GM10248 (cell line): ENCODE measurements at regions not wholly inside any gene's neighbourhood (a gene's known extent, or its start where the extent isn't known, plus 50 kb on each side); places are given as distances from the start of the nearest gene placed in this dataset.

Experiments used
- CTCF ChIA-PET: fragments of 300-600 bp; sonication (Branson Sonifier 250); formaldehyde crosslinking; extraction: SDS; loops from one replicate; lab custom pipeline; 2021; ENCODE audit warnings: antibody characterized with exemption; lab: Yijun Ruan, JAX
- POLR2A ChIA-PET: fragments of 350-650 bp; sonication (Branson Sonifier 250); formaldehyde crosslinking; extraction: SDS; loops from one replicate; lab custom pipeline; 2020; ENCODE audit warnings: antibody characterized with exemption; lab: Yijun Ruan, JAX
- DNase-seq: peaks from one replicate; pipeline ENCODE4 v3.0.0; 2012; ENCODE audit errors: extremely low spot score
- CTCF ChIP-seq: IDR thresholded peaks from 2 replicates; pipeline ENCODE4 v1.5.1; 2012; ENCODE audit warnings: mild to moderate bottlenecking, low read depth; ENCODE audit errors: extremely low read depth, missing control alignments, control extremely low read depth

- TF ChIP-seq CTCF = no peak
- ChIA-PET CTCF (no interaction called here), POLR2A (no interaction called here)
- no peak for DNase-seq
These were observed 282.1 kb downstream of the EN1 start for GRCh38 chr2:118565301-118565700.

- no peak for TF ChIP-seq CTCF
- ChIA-PET CTCF (interaction anchor here (1.6 kb wide), 1 partner anchor 10 kb away, joined by 3 read pairs; no protein-coding TSS in a partner anchor), POLR2A (no interaction called here)
- no peak for DNase-seq
These were observed 285.3 kb downstream of the EN1 start for GRCh38 chr2:118562144-118562543.

GRCh38 chr2:118558846-118559245 lies 288.6 kb downstream of the EN1 start:
- TF ChIP-seq CTCF = no peak
- DNase-seq = no peak
- ChIA-PET CTCF (no interaction called here), POLR2A (no interaction called here)

- ChIA-PET CTCF (interaction anchor here (0.8 to 0.9 kb wide), 2 partner anchors 8 to 31 kb away, joined by 3 read pairs; no protein-coding TSS in a partner anchor), POLR2A (no interaction called here)
- DNase-seq = no peak
- no peak for TF ChIP-seq CTCF
These were observed 289.7 kb downstream of the EN1 start for GRCh38 chr2:118557791-118558190.

GRCh38 chr2:118557016-118557415 lies 290.4 kb downstream of the EN1 start:
- POLR2A ChIA-PET = no interaction called here
- CTCF ChIA-PET = interaction anchor here (0.8 kb wide), 1 partner anchor 30 kb away, joined by 3 read pairs; no protein-coding TSS in a partner anchor
- DNase-seq = no peak
- TF ChIP-seq CTCF = no peak

GRCh38 chr2:118554616-118555015 lies 292.8 kb downstream of the EN1 start:
- CTCF ChIA-PET = no interaction called here
- POLR2A ChIA-PET = no interaction called here
- no peak for TF ChIP-seq CTCF
- DNase-seq = no peak
